ENCODE measurements at regions not wholly inside any gene's neighbourhood (a gene's known extent, or its start where the extent isn't known, plus 50 kb on each side); places are given as distances from the start of the nearest gene placed in this dataset.

DNA sequence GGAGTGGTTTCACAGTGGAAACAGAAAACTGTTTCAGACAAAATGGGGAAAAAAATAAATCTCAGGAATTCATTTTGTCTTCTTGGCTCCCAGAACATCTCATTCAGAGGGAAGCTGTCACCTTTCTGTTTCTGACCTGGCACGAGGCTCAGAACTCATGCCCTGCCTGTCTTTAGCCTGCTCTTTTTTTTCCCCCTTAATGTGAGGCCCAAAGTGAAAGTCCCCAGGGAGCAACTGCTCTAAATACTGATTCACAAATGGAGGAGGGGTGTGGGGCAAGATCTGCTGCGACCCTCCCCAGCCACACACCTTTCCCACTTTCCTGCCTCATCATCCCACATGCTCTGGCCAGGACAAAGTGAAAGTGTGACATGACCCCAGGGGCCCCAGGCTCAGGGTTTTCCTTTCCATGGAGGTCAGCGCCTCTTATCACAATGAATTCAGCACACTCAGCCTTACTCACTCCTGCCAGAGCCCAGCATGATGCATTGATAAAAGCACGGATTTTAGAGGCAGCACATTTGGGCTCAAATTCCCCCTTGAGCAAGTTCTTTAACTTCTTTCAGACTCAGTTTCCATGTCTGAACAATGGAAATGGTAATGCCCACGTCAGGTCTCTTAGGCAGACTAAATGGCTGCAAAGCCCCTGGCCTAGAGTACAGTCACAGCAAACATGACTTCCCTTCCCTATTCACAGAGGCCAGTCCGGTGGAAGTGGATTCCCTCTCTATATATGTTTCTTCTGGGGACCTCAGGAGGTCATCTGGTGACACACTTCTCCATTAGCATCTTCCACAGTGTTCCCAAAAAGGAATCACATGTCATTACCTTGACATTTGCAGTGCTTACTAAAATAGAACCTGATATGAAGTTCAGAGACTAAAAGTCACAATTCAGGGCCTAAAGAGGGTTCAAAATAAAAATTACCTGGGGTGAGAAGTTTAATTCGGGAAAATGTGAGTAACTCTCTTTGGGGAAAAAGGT, 55.3 kb upstream of the TMEM163 start:
- peaks cover 0 to 5% (median 0%) of the 10 kb centered on the region in 4 donors for H3K4me1 ChIP-seq
- H3K27ac ChIP-seq, result no peak overlapping the region
- H3K27me3 ChIP-seq, result no peaks in the 10 kb centered on the region
- H3K36me3 ChIP-seq, result no peaks in the 10 kb centered on the region
- DNase-seq, result no peak
- H3K9me3 ChIP-seq, result no peaks in the 10 kb centered on the region
- TF ChIP-seq POLR2AphosphoS5 (IDR thresholded peaks at IDR 0.05), result no peak
- no peak for TF ChIP-seq EP300 (IDR thresholded peaks at IDR 0.05)
- TF ChIP-seq POLR2A (IDR thresholded peaks at IDR 0.05), result no peak
- TF ChIP-seq, protein P1, sequence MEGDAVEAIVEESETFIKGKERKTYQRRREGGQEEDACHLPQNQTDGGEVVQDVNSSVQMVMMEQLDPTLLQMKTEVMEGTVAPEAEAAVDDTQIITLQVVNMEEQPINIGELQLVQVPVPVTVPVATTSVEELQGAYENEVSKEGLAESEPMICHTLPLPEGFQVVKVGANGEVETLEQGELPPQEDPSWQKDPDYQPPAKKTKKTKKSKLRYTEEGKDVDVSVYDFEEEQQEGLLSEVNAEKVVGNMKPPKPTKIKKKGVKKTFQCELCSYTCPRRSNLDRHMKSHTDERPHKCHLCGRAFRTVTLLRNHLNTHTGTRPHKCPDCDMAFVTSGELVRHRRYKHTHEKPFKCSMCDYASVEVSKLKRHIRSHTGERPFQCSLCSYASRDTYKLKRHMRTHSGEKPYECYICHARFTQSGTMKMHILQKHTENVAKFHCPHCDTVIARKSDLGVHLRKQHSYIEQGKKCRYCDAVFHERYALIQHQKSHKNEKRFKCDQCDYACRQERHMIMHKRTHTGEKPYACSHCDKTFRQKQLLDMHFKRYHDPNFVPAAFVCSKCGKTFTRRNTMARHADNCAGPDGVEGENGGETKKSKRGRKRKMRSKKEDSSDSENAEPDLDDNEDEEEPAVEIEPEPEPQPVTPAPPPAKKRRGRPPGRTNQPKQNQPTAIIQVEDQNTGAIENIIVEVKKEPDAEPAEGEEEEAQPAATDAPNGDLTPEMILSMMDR (IDR thresholded peaks at IDR 0.05), result no peak
- H3K4me3 ChIP-seq, result no peak overlapping the region
- no peak for ATAC-seq (ENCODE audit: low FRiP score in 2 of 2)
- WGBS, 2 donors, result 59 to 77% methylated on average over 7 of the region's 7 CpGs

GRCh38 chr2:134774786-134775641, 56.2 kb upstream of the TMEM163 start:
- no peaks in the 10 kb centered on the region for H3K36me3 ChIP-seq
- no peak for DNase-seq
- WGBS, 2 donors, result 55 to 70% methylated on average over 10 of the region's 10 CpGs
- H3K27me3 ChIP-seq, result no peaks in the 10 kb centered on the region
- no peak overlapping the region for H3K27ac ChIP-seq
- H3K4me3 ChIP-seq, result no peak overlapping the region
- H3K9me3 ChIP-seq, result no peaks in the 10 kb centered on the region
- H3K4me1 ChIP-seq, result peaks cover 0 to 5% (median 0%) of the 10 kb centered on the region in 4 donors
- TF ChIP-seq POLR2A (IDR thresholded peaks at IDR 0.05) (no peak), POLR2AphosphoS5 (IDR thresholded peaks at IDR 0.05) (no peak), EP300 (IDR thresholded peaks at IDR 0.05) (no peak)
- TF ChIP-seq, protein P1 (IDR thresholded peaks at IDR 0.05), result no peak
- ATAC-seq (ENCODE audit: low FRiP score in 2 of 2), result no peak

DNA sequence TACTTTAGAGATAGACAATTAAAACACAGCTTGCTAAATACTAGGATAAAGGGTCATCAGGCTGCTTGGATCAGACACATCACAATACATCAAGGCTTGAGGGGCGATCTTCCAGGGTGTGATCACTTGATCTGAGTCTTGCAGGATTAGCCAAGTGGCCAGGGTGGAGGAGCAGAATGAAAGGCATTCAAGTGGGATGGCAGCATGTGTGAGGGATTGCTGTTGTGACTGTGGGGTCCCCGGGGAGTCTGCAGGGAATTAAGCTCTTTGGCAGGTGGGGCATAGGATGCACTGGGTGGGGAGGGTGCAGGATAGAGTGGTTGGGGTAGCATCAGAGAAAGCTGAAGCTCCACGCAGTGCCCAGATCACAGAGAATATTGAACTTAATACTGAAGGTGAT, 58.0 kb upstream of the TMEM163 start:
- Histone ChIP-seq H3K9me3 (no peaks in the 10 kb centered on the region), H3K27ac (no peak overlapping the region), H3K27me3 (no peaks in the 10 kb centered on the region), H3K4me3 (no peak overlapping the region), H3K36me3 (no peaks in the 10 kb centered on the region), H3K4me1 (peaks cover 0 to 5% (median 0%) of the 10 kb centered on the region in 4 donors)
- DNase-seq, result no peak
- ATAC-seq (ENCODE audit: low FRiP score in 2 of 2), result no peak
- TF ChIP-seq POLR2A (IDR thresholded peaks at IDR 0.05) (no peak), POLR2AphosphoS5 (IDR thresholded peaks at IDR 0.05) (no peak), EP300 (IDR thresholded peaks at IDR 0.05) (no peak)
- TF ChIP-seq, protein P1 (IDR thresholded peaks at IDR 0.05), result no peak
- WGBS, 2 donors, result 79 to 96% methylated on average over 3 of the region's 3 CpGs

- Histone ChIP-seq H3K27me3 (no peaks in the 10 kb centered on the region), H3K9me3 (no peaks in the 10 kb centered on the region), H3K27ac (no peak overlapping the region), H3K36me3 (no peaks in the 10 kb centered on the region), H3K4me1 (peaks cover 0 to 5% (median 0%) of the 10 kb centered on the region in 4 donors), H3K4me3 (no peak overlapping the region)
- TF ChIP-seq, protein P1 (IDR thresholded peaks at IDR 0.05), result no peak
- TF ChIP-seq POLR2A (IDR thresholded peaks at IDR 0.05), result no peak
- no peak for TF ChIP-seq EP300 (IDR thresholded peaks at IDR 0.05)
- ATAC-seq (ENCODE audit: low FRiP score in 2 of 2) (no peak), DNase-seq (no peak)
- WGBS, 2 donors, result 68 to 98% methylated on average over 4 of the region's 4 CpGs
Observed at GRCh38 chr2:134777593-134777992, 58.8 kb upstream of the TMEM163 start.
